CD4-positive, alpha-beta memory T cell (primary cell): ENCODE measurements at regions not wholly inside any gene's neighbourhood (a gene's known extent, or its start where the extent isn't known, plus 50 kb on each side); places are given as distances from the start of the nearest gene placed in this dataset.

Source experiments
- CTCF ChIA-PET: fragments of 350-600 bp; sonication (Branson Sonifier 250); formaldehyde crosslinking; loops from one replicate; lab custom pipeline; 2021; ENCODE audit warnings: inconsistent platforms; ENCODE audit not compliant: partially characterized antibody; lab: Charles Lee
- POLR2A ChIA-PET: fragments of 350-600 bp; sonication (Branson Sonifier 250); formaldehyde crosslinking; loops from one replicate; lab custom pipeline; 2021; ENCODE audit not compliant: partially characterized antibody; lab: Charles Lee
- DNase-seq, 5 donors: peaks; one replicate each; pipeline versions ENCODE4 v3.0.0 to v3.0.0-alpha.2; 2020 to 2022; ENCODE audit warnings: mixed read lengths in 1 of 5
- H3K27ac ChIP-seq: one replicate; pipeline ENCODE4 v1.7.0; 2013; ENCODE audit warnings: low read depth, low read length
- H3K27me3 ChIP-seq: 2 replicates; pipeline ENCODE4 v1.7.0; 2013; ENCODE audit warnings: mild to moderate bottlenecking, low read length, moderate library complexity; ENCODE audit not compliant: insufficient read depth
- H3K36me3 ChIP-seq: 2 replicates; pipeline ENCODE4 v1.7.0; 2013; ENCODE audit warnings: mild to moderate bottlenecking, low read length, moderate library complexity; ENCODE audit not compliant: insufficient read depth
- H3K4me1 ChIP-seq: 2 replicates; pipeline ENCODE4 v1.7.0; 2013; ENCODE audit warnings: mild to moderate bottlenecking, low read length, moderate library complexity; ENCODE audit not compliant: insufficient read depth
- H3K4me3 ChIP-seq, 2 donors: one replicate each; pipeline ENCODE4 v1.7.0; 2013; ENCODE audit warnings: low read length in 2 of 2, mild to moderate bottlenecking in 1 of 2
- H3K9me3 ChIP-seq, 2 donors: one replicate each; pipeline ENCODE4 v1.7.0; 2013; ENCODE audit warnings: low read length in 2 of 2, control low read depth in 1 of 2; ENCODE audit not compliant: control insufficient read depth in 1 of 2
- H3K27ac Mint-ChIP-seq, 7 donors: one replicate each; pipeline ENCODE4 v1.8.0; 2020 to 2021; ENCODE audit warnings: mixed read lengths in 7 of 7, mild to moderate bottlenecking in 6 of 7, inconsistent platforms in 3 of 7, moderate library complexity in 3 of 7
- H3K27me3 Mint-ChIP-seq, 2 donors: one replicate each; pipeline ENCODE4 v1.8.0; 2020 to 2021; ENCODE audit warnings: mixed read lengths in 2 of 2
- H3K36me3 Mint-ChIP-seq, 2 donors: one replicate each; pipeline ENCODE4 v1.8.0; 2020 to 2021; ENCODE audit warnings: mixed read lengths in 2 of 2, inconsistent platforms in 1 of 2, mild to moderate bottlenecking in 1 of 2
- H3K4me1 Mint-ChIP-seq, 4 donors: one replicate each; pipeline ENCODE4 v1.8.0; 2020 to 2021; ENCODE audit warnings: mixed read lengths in 4 of 4, mild to moderate bottlenecking in 1 of 4
- H3K4me3 Mint-ChIP-seq, 8 donors: one replicate each; pipeline ENCODE4 v1.8.0; 2020 to 2021; ENCODE audit warnings: mixed read lengths in 8 of 8, mild to moderate bottlenecking in 7 of 8, moderate library complexity in 6 of 8, inconsistent platforms in 3 of 8
- H3K9me3 Mint-ChIP-seq, 8 donors: one replicate each; pipeline ENCODE4 v1.8.0; 2020 to 2021; ENCODE audit warnings: mixed read lengths in 8 of 8, mild to moderate bottlenecking in 5 of 8, inconsistent platforms in 3 of 8, moderate library complexity in 1 of 8
- intact Hi-C: fragments of 100-400 bp; cut with micrococcal nuclease; formaldehyde crosslinking; loops from one replicate; pipeline ENCODE4 v1.15.1; 2023

DNA sequence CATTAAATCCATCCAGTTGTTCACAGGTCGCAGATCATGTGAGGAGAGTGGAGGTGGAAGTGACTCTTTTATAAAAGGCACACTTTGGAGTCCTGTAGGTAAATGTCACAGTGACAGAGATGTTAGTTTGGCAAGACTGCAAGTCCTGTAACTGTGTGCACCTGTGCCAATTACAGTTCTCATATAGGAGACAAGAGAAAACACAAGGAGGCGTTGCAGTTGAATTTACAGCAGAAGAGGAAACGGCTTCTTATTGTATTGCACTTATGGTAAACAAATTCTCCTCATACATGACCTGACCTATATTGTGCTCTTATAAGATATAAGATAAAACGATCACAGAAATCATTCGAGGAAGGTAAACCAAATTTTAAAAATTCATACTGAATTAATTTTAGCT, 732.8 kb upstream of the SLC10A2 start:
- Mint-ChIP-seq H3K9me3 (peaks cover 0 to 3% (median 1%) of the 10 kb centered on the region in 8 donors), H3K4me3 (no peak overlapping the region), H3K27me3 (no peaks in the 10 kb centered on the region), H3K4me1 (no peaks in the 10 kb centered on the region), H3K27ac (no peak overlapping the region), H3K36me3 (no peaks in the 10 kb centered on the region)
- Histone ChIP-seq H3K36me3 (no peaks in the 10 kb centered on the region), H3K9me3 (no peaks in the 10 kb centered on the region), H3K27ac (no peak overlapping the region), H3K27me3 (no peaks in the 10 kb centered on the region), H3K4me3 (no peak overlapping the region), H3K4me1 (no peaks in the 10 kb centered on the region)
- CTCF ChIA-PET: no interaction called here
- no peak for DNase-seq
- intact Hi-C loops: no loop called here
- POLR2A ChIA-PET: no interaction called here

DNA sequence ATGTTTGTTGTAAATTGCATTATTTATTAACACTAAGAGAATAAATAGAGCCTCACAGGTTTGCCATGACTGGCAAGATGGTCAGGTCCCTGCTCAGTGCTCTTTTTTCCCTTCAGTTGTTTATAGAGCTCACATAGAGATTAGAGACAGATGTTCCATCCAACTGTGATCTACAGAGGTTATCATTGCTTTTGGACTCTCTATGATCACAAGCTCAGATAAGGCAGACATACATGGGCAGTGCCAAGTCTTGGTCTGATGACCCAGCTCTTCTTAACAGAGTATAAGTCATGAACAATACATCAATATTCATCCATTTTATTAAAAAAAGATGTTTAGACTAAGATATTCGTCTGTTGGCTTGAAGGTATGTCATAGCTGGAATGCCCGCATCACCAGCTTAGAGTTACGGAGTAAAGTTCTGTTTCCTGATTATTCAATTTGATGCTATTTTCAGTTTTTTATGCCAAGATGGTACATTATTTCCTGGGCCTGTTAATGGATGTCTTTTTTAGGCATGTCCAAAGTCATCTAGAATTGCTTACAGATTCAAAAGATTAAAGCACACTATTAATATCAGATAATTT, 729.8 kb upstream of the SLC10A2 start:
- Mint-ChIP-seq H3K4me3 (no peak overlapping the region), H3K27ac (no peak overlapping the region), H3K27me3 (no peaks in the 10 kb centered on the region), H3K36me3 (no peaks in the 10 kb centered on the region), H3K9me3 (peaks cover 0 to 14% (median 3%) of the 10 kb centered on the region in 8 donors), H3K4me1 (no peaks in the 10 kb centered on the region)
- POLR2A ChIA-PET: no interaction called here
- no peaks in the 10 kb centered on the region for H3K9me3 ChIP-seq
- H3K27ac ChIP-seq: no peak overlapping the region
- intact Hi-C loops: no loop called here
- DNase-seq: no peak
- H3K4me3 ChIP-seq: no peak overlapping the region
- no peaks in the 10 kb centered on the region for H3K27me3 ChIP-seq
- no peaks in the 10 kb centered on the region for H3K4me1 ChIP-seq
- H3K36me3 ChIP-seq: no peaks in the 10 kb centered on the region
- CTCF ChIA-PET: no interaction called here

DNA sequence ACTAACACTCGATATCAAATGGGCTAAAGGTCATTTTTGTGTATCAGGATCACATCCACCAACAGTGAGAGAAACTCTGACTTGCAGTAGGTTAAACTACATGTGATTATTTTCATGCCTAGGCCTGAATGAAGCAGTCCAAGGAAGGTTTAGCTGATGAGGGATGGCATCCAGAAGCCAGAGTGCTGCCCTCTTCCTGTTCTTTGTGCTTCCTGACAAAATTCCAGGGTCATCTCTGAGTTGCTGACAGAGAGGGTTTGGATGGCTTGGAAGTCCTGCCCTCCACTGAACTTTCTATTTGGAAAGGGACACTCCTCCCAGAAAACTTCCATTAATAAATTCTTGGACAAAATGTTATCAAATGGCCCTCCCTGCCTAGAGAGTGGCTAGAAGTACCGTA, 728.3 kb upstream of the SLC10A2 start:
- Mint-ChIP-seq H3K27ac (no peak overlapping the region), H3K27me3 (no peaks in the 10 kb centered on the region), H3K9me3 (peaks cover 0 to 12% (median 2%) of the 10 kb centered on the region in 8 donors), H3K4me1 (no peaks in the 10 kb centered on the region), H3K36me3 (no peaks in the 10 kb centered on the region), H3K4me3 (no peak overlapping the region)
- intact Hi-C loops: no loop called here
- no peak for DNase-seq
- H3K4me3 ChIP-seq: no peak overlapping the region
- ChIA-PET POLR2A (no interaction called here), CTCF (no interaction called here)
- H3K4me1 ChIP-seq: no peaks in the 10 kb centered on the region
- no peaks in the 10 kb centered on the region for H3K36me3 ChIP-seq
- no peaks in the 10 kb centered on the region for H3K27me3 ChIP-seq
- H3K9me3 ChIP-seq: no peaks in the 10 kb centered on the region
- no peak overlapping the region for H3K27ac ChIP-seq

DNA sequence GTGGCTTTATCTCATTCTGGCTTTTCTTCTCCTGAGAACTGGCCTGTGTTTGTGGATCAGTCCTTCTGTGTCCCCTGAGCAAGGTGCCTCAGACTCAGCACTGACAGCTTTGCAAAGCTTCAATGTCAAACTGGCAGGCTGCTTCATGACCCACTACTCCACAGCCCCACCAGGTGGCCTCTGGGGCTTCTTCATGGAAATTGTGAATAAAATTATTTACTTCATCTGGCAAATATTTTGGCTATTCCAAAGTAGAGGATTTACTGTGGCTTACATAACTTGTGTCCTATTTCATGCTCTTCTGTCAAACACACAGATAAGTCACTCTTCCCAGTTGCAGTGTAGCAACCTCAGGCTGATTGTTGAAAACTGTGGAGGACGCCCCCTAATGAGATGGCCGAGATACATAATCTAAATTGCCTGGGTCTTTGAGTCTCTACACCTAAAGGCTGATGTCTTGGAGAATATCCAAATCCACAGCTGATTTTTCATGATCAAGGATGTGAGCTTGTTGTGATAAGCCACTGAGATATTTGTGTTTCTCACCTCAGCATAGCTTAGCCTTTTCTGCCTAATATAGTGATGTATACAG, 721.9 kb upstream of the SLC10A2 start:
- intact Hi-C loops: no loop called here
- H3K9me3 ChIP-seq: no peaks in the 10 kb centered on the region
- no peaks in the 10 kb centered on the region for H3K4me1 ChIP-seq
- no peak overlapping the region for H3K27ac ChIP-seq
- no peaks in the 10 kb centered on the region for H3K36me3 ChIP-seq
- H3K4me3 ChIP-seq: no peak overlapping the region
- peaks cover 0 to 8% (median under 1%) of the 10 kb centered on the region in 8 donors for H3K9me3 Mint-ChIP-seq
- H3K36me3 Mint-ChIP-seq: no peaks in the 10 kb centered on the region
- no peaks in the 10 kb centered on the region for H3K4me1 Mint-ChIP-seq
- no peaks in the 10 kb centered on the region for H3K27me3 ChIP-seq
- no peak overlapping the region for H3K4me3 Mint-ChIP-seq
- H3K27me3 Mint-ChIP-seq: no peaks in the 10 kb centered on the region
- H3K27ac Mint-ChIP-seq: no peak overlapping the region
- POLR2A ChIA-PET: no interaction called here
- DNase-seq: no peak
- CTCF ChIA-PET: no interaction called here

DNA sequence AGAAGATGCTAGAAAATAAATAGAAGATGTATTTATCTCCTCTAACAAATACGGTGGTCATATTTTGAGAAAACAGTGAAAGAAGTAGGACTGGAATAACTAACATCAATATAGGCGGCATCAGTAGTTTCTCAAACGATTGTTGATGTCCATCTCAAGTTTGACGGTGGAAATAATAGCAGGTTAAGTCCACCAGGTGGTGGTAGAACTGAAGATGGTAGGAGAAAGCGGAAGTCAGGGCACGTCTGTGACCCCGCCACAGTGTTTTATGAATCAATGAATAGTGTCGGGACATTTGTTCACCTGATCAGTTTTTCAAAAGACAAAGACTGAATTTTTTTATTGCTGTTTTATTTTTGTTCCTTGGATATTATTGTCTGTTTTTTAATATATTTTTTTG, 706.4 kb upstream of the SLC10A2 start:
- ChIA-PET POLR2A (no interaction called here), CTCF (no interaction called here)
- no peak for DNase-seq
- intact Hi-C loops: no loop called here
- Mint-ChIP-seq H3K27me3 (no peaks in the 10 kb centered on the region), H3K4me1 (peaks cover 0 to 1% (median 0%) of the 10 kb centered on the region in 4 donors), H3K27ac (no peak overlapping the region), H3K9me3 (peaks cover 0 to 9% (median 0%) of the 10 kb centered on the region in 8 donors), H3K4me3 (no peak overlapping the region), H3K36me3 (no peaks in the 10 kb centered on the region)
- no peak overlapping the region for H3K27ac ChIP-seq
- H3K4me1 ChIP-seq: no peaks in the 10 kb centered on the region
- no peak overlapping the region for H3K4me3 ChIP-seq
- no peaks in the 10 kb centered on the region for H3K9me3 ChIP-seq
- H3K36me3 ChIP-seq: no peaks in the 10 kb centered on the region
- H3K27me3 ChIP-seq: no peaks in the 10 kb centered on the region

DNA sequence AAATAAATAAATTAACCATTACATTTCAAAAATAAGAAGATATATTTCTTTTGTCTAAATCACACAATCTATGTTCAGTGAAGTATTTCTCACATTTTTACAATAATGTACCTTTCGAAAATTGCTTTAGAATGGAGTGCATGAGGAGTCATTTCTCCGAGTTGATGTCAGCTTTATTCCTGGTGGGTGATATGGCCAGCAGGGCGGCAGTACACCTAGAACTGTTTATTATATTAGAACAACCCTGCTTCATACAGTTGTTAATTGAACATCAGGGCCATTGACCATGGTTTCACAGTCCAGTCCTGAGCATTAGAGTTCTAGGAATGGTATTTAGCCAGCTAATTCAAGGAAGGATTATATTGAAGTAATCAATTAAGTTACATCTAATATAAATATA, 696.3 kb upstream of the SLC10A2 start:
- Histone ChIP-seq H3K4me1 (no peaks in the 10 kb centered on the region), H3K27me3 (no peaks in the 10 kb centered on the region), H3K27ac (no peak overlapping the region), H3K36me3 (no peaks in the 10 kb centered on the region), H3K9me3 (no peaks in the 10 kb centered on the region), H3K4me3 (no peak overlapping the region)
- DNase-seq: no peak
- Mint-ChIP-seq H3K36me3 (no peaks in the 10 kb centered on the region), H3K27me3 (no peaks in the 10 kb centered on the region), H3K9me3 (peaks cover 0 to 9% (median 0%) of the 10 kb centered on the region in 8 donors), H3K27ac (no peak overlapping the region), H3K4me1 (no peaks in the 10 kb centered on the region), H3K4me3 (no peak overlapping the region)
- ChIA-PET POLR2A (no interaction called here), CTCF (no interaction called here)
- intact Hi-C loops: no loop called here

DNA sequence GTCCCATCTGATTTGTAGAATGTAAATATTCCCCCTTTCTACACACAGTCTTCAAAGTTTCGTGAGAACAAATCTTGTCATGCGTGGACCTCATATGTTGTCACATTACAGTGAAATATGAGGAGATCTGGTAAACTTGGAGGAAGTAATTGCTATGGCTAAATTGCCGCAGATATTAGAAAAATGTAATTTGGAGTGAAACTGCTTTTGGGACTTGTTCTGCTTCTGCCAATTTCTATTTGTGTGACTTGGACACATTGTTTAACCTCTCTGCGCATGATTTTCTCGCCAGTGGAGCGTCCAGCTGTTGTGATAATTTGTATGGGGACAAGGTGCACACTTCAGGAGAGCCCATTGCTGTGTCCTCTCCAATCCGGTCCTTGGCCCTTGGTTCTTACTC, 693.1 kb upstream of the SLC10A2 start:
- intact Hi-C loops: no loop called here
- ChIA-PET CTCF (no interaction called here), POLR2A (no interaction called here)
- Histone ChIP-seq H3K27me3 (no peaks in the 10 kb centered on the region), H3K36me3 (no peaks in the 10 kb centered on the region), H3K27ac (no peak overlapping the region), H3K9me3 (no peaks in the 10 kb centered on the region), H3K4me1 (no peaks in the 10 kb centered on the region), H3K4me3 (no peak overlapping the region)
- Mint-ChIP-seq H3K9me3 (peaks cover 0 to 9% (median 3%) of the 10 kb centered on the region in 8 donors), H3K4me1 (no peaks in the 10 kb centered on the region), H3K27ac (no peak overlapping the region), H3K27me3 (no peaks in the 10 kb centered on the region), H3K4me3 (no peak overlapping the region), H3K36me3 (no peaks in the 10 kb centered on the region)
- DNase-seq: no peak
